Left ventricle myocardium inferior (tissue), 1 donor: ENCODE measurements at regions not wholly inside any gene's neighbourhood (a gene's known extent, or its start where the extent isn't known, plus 50 kb on each side); places are given as distances from the start of the nearest gene placed in this dataset.

Experiments
- DNase-seq: peaks from one replicate; pipeline ENCODE4 v3.0.0-alpha.2; 2020
- H3K27ac ChIP-seq: fragments of 200-600 bp; replicated peaks from 2 replicates; pipeline ENCODE4 v1.8.0; 2021
- H3K27me3 ChIP-seq: fragments of 200-600 bp; 2 replicates; pipeline ENCODE4 v1.8.0; 2021; ENCODE audit warnings: low read depth
- H3K36me3 ChIP-seq: fragments of 200-600 bp; 2 replicates; pipeline ENCODE4 v1.8.0; 2021
- H3K4me1 ChIP-seq: fragments of 200-600 bp; 2 replicates; pipeline ENCODE4 v1.8.0; 2021
- H3K4me3 ChIP-seq: fragments of 200-600 bp; 2 replicates; pipeline ENCODE4 v1.8.0; 2021; ENCODE audit warnings: mild to moderate bottlenecking, moderate library complexity
- H3K9me3 ChIP-seq: fragments of 200-600 bp; replicated peaks from 2 replicates; pipeline ENCODE4 v1.8.0; 2021
- intact Hi-C: fragments of 100-400 bp; cut with micrococcal nuclease; formaldehyde crosslinking; loops from one replicate; pipeline ENCODE4 v1.11.0; 2022
- TF ChIP-seq, protein P1 (sequence below): fragments of 200-600 bp; IDR thresholded peaks from 2 replicates; pipeline ENCODE4 v1.8.0; 2021; ENCODE audit warnings: antibody characterized with exemption, mild to moderate bottlenecking, borderline replicate concordance
- donor health status: DM: no; HTN: yes; CAD: no; lungs with severe emphysema.

GRCh38 chr2:22998359-22998758 lies 386.6 kb upstream of the KLHL29 start:
- TF ChIP-seq, protein P1, sequence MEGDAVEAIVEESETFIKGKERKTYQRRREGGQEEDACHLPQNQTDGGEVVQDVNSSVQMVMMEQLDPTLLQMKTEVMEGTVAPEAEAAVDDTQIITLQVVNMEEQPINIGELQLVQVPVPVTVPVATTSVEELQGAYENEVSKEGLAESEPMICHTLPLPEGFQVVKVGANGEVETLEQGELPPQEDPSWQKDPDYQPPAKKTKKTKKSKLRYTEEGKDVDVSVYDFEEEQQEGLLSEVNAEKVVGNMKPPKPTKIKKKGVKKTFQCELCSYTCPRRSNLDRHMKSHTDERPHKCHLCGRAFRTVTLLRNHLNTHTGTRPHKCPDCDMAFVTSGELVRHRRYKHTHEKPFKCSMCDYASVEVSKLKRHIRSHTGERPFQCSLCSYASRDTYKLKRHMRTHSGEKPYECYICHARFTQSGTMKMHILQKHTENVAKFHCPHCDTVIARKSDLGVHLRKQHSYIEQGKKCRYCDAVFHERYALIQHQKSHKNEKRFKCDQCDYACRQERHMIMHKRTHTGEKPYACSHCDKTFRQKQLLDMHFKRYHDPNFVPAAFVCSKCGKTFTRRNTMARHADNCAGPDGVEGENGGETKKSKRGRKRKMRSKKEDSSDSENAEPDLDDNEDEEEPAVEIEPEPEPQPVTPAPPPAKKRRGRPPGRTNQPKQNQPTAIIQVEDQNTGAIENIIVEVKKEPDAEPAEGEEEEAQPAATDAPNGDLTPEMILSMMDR, result no peak
- no peak overlapping the region for H3K4me3 ChIP-seq
- intact Hi-C loops, result no loop called here
- no peak for DNase-seq
- H3K27ac ChIP-seq, result no peak overlapping the region
- no peaks in the 10 kb centered on the region for H3K4me1 ChIP-seq
- H3K36me3 ChIP-seq, result no peaks in the 10 kb centered on the region
- H3K9me3 ChIP-seq, result no peaks in the 10 kb centered on the region
- H3K27me3 ChIP-seq, result no peaks in the 10 kb centered on the region

- no peak overlapping the region for H3K4me3 ChIP-seq
- H3K9me3 ChIP-seq, result no peaks in the 10 kb centered on the region
- no peaks in the 10 kb centered on the region for H3K4me1 ChIP-seq
- H3K27me3 ChIP-seq, result no peaks in the 10 kb centered on the region
- intact Hi-C loops, result no loop called here
- no peak overlapping the region for H3K27ac ChIP-seq
- TF ChIP-seq, protein P1, result no peak
- DNase-seq, result no peak
- no peaks in the 10 kb centered on the region for H3K36me3 ChIP-seq
Measured at GRCh38 chr2:22999951-23000350, 385.0 kb upstream of the KLHL29 start.

GRCh38 chr2:23002234-23002633 lies 382.7 kb upstream of the KLHL29 start:
- H3K27me3 ChIP-seq, result no peaks in the 10 kb centered on the region
- no peaks in the 10 kb centered on the region for H3K36me3 ChIP-seq
- H3K4me1 ChIP-seq, result no peaks in the 10 kb centered on the region
- no peak for DNase-seq
- no peak overlapping the region for H3K4me3 ChIP-seq
- intact Hi-C loops, result no loop called here
- H3K27ac ChIP-seq, result no peak overlapping the region
- TF ChIP-seq, protein P1, result no peak
- no peaks in the 10 kb centered on the region for H3K9me3 ChIP-seq

DNA sequence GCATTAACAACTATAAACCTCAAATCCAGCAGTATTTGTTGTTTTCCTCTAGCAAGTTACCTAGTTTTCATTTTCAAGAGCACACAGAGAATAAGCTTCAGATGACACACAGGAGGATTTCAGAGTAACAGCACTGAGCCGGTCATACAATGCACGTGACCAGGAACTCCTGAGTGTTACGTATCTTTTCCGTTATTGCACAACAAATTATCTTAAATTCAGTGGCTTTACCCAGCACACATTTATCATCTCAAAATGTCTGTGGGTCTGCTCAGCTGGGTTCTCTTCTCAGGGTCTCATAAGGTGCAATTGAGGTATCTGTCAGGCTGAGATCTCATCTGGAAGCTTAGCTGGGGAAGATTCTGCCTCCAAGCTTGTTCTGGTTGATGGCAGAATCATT lies 379.5 kb upstream of the KLHL29 start:
- TF ChIP-seq, protein P1, result no peak
- Histone ChIP-seq H3K27ac (no peak overlapping the region), H3K27me3 (no peaks in the 10 kb centered on the region), H3K9me3 (no peaks in the 10 kb centered on the region), H3K4me3 (no peak overlapping the region), H3K36me3 (no peaks in the 10 kb centered on the region), H3K4me1 (peaks cover 12% of the 10 kb centered on the region)
- intact Hi-C loops, result no loop called here
- DNase-seq, result no peak

DNA sequence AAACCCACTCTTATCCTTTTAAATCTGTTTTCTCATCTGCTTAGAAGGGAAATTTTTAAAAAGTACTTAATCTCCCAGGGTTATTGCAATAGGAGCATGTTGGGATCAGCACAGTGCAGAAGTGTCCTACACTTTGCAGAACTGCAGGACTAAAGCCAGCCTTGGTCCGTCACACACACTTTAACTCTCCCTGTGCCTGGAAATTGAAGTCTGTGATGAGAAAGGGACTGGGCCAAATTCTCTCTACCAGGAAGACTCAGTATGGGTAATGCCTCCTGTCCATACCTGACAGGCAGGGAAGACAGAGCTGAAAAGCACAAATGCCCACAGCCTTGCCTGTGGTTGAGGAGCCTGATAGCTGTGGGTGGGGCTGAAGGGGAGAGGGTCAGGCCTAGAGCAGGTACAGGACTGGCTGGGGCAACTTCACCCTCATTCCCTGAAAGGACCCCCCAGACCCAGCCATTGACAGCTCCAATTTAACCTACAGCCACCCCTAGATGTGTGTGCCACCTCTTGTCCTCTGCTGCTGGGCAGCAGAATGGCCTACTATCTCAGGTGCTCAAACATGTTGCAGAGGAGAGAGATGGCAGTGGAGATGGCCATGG lies 377.2 kb upstream of the KLHL29 start:
- DNase-seq, result no peak

More for the DNA sequence above, 377.2 kb upstream of the KLHL29 start:
- peaks cover 12% of the 10 kb centered on the region for H3K4me1 ChIP-seq
- H3K9me3 ChIP-seq, result no peaks in the 10 kb centered on the region
- H3K4me3 ChIP-seq, result no peak overlapping the region
- H3K36me3 ChIP-seq, result no peaks in the 10 kb centered on the region
- intact Hi-C loops, result no loop called here
- TF ChIP-seq, protein P1, result no peak
- H3K27me3 ChIP-seq, result no peaks in the 10 kb centered on the region
- H3K27ac ChIP-seq, result no peak overlapping the region
